ENCODE measurements at regions not wholly inside any gene's neighbourhood (a gene's known extent, or its start where the extent isn't known, plus 50 kb on each side); places are given as distances from the start of the nearest gene placed in this dataset.

DNA sequence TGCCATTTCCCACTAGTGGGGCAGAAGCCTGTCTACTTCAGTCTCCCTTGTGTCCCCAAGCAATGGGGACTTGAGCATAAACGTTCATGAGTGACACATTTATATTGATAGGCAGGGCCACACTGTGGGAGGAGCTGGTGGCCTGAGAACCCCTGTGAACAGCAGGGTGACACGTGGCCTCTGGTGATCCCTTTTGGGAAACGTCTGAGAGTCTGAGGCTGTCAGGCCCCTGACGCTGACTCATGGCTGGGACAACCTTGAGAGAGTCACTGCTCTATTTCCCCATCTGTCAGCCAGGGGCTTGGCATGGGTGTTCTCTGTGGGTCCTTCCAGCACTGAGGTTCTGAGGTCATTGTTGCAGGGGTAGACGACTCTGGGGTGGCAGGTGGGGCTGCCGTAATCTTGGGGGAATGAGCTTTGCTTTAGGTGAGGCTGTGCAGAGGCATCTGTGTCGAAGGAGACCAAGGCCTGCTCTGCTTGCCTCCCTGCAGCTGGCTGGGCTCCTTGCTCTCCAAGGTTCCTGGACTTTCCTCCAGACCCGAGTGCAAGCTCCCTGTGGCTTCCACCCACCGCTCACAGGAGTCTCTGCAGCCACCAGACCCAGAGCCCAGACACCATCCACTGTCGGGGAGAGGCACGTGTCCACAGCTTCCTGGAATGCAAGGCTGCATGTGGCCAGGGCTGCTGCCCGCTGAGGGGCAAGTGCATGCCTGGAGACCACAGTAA is 54.7 kb downstream of the SMIM38 start:
- H3K27ac Mint-ChIP-seq, result no peak overlapping the region
- peaks cover 6% of the 10 kb centered on the region for H3K27me3 Mint-ChIP-seq
- Histone ChIP-seq H3K4me1 (ENCODE audit: insufficient read depth, low read length) (peaks cover 4% of the 10 kb centered on the region), H3K27ac (ENCODE audit: low read depth in 1 of 2, low read length in 2 of 2) (no peak overlapping the region), H3K36me3 (ENCODE audit: insufficient read depth, low read length) (no peaks in the 10 kb centered on the region), H3K27me3 (ENCODE audit: control insufficient read depth in 1 of 2, insufficient read depth in 2 of 2, low read length in 2 of 2) (no peaks in the 10 kb centered on the region), H3K9me3 (ENCODE audit: control insufficient read depth in 1 of 2, insufficient read depth in 1 of 2, low read length in 2 of 2) (peaks cover 0 to 9% of the 10 kb centered on the region in 2 experiments), H3K4me3 (ENCODE audit: low read length) (no peak overlapping the region)
- H3K9me3 Mint-ChIP-seq, result no peaks in the 10 kb centered on the region
- H3K36me3 Mint-ChIP-seq (ENCODE audit: low read depth), result no peaks in the 10 kb centered on the region
- peak in 2 of 14 experiments; percentile 11 to 31 for DNase-seq
- H3K4me1 Mint-ChIP-seq (ENCODE audit: low read depth), result peaks cover 11% of the 10 kb centered on the region
- ATAC-seq (ENCODE audit: poor library complexity), result no peak
- CTCF ChIA-PET, result no interaction called here
- intact Hi-C loops (cut with DNase I, micrococcal nuclease), result loop anchor here in 1 of 2 experiments (5.0 kb wide), 1 partner anchor 108 kb away; no protein-coding TSS in a partner anchor
- POLR2A ChIA-PET, result no interaction called here
- TF ChIP-seq, protein P1, sequence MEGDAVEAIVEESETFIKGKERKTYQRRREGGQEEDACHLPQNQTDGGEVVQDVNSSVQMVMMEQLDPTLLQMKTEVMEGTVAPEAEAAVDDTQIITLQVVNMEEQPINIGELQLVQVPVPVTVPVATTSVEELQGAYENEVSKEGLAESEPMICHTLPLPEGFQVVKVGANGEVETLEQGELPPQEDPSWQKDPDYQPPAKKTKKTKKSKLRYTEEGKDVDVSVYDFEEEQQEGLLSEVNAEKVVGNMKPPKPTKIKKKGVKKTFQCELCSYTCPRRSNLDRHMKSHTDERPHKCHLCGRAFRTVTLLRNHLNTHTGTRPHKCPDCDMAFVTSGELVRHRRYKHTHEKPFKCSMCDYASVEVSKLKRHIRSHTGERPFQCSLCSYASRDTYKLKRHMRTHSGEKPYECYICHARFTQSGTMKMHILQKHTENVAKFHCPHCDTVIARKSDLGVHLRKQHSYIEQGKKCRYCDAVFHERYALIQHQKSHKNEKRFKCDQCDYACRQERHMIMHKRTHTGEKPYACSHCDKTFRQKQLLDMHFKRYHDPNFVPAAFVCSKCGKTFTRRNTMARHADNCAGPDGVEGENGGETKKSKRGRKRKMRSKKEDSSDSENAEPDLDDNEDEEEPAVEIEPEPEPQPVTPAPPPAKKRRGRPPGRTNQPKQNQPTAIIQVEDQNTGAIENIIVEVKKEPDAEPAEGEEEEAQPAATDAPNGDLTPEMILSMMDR (IDR thresholded peaks at IDR 0.05), result no peak
- H3K4me3 Mint-ChIP-seq, result no peak overlapping the region

DNA sequence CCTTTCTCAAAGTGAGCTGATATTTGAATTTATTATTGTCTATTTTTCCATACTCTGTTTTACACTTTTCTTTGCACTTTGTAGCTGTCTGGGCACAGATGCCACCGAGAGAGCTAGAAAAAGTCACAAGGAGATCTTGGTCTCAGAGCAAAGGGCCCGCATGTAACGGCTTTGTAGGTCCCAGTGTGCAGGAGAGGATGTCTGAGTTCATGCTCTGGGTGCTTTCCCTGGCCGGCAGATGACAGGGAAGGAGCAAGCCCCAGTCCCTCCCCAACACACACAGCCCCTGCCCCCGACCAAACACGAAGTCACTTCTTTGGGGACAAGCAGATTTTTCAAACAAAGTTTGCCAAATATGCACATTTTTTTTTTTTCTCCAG is 55.8 kb downstream of the SMIM38 start:
- ATAC-seq (ENCODE audit: poor library complexity) (no peak), DNase-seq (peak in 1 of 14 experiments; percentile 10)
- no peaks in the 10 kb centered on the region for H3K36me3 Mint-ChIP-seq (ENCODE audit: low read depth)
- peaks cover 6% of the 10 kb centered on the region for H3K27me3 Mint-ChIP-seq
- Histone ChIP-seq H3K4me3 (ENCODE audit: low read length) (no peak overlapping the region), H3K36me3 (ENCODE audit: insufficient read depth, low read length) (no peaks in the 10 kb centered on the region), H3K27ac (ENCODE audit: low read depth in 1 of 2, low read length in 2 of 2) (no peak overlapping the region), H3K9me3 (ENCODE audit: control insufficient read depth in 1 of 2, insufficient read depth in 1 of 2, low read length in 2 of 2) (peaks cover 0 to 9% of the 10 kb centered on the region in 2 experiments), H3K4me1 (ENCODE audit: insufficient read depth, low read length) (peaks cover 4% of the 10 kb centered on the region), H3K27me3 (ENCODE audit: control insufficient read depth in 1 of 2, insufficient read depth in 2 of 2, low read length in 2 of 2) (no peaks in the 10 kb centered on the region)
- no peaks in the 10 kb centered on the region for H3K9me3 Mint-ChIP-seq
- peaks cover 11% of the 10 kb centered on the region for H3K4me1 Mint-ChIP-seq (ENCODE audit: low read depth)
- H3K4me3 Mint-ChIP-seq, result no peak overlapping the region
- intact Hi-C loops (cut with DNase I, micrococcal nuclease), result loop anchor here in 1 of 2 experiments (5.0 kb wide), 1 partner anchor 109 kb away; no protein-coding TSS in a partner anchor
- POLR2A ChIA-PET, result no interaction called here
- TF ChIP-seq, protein P1 (IDR thresholded peaks at IDR 0.05), result no peak
- H3K27ac Mint-ChIP-seq, result no peak overlapping the region
- CTCF ChIA-PET, result no interaction called here

DNA sequence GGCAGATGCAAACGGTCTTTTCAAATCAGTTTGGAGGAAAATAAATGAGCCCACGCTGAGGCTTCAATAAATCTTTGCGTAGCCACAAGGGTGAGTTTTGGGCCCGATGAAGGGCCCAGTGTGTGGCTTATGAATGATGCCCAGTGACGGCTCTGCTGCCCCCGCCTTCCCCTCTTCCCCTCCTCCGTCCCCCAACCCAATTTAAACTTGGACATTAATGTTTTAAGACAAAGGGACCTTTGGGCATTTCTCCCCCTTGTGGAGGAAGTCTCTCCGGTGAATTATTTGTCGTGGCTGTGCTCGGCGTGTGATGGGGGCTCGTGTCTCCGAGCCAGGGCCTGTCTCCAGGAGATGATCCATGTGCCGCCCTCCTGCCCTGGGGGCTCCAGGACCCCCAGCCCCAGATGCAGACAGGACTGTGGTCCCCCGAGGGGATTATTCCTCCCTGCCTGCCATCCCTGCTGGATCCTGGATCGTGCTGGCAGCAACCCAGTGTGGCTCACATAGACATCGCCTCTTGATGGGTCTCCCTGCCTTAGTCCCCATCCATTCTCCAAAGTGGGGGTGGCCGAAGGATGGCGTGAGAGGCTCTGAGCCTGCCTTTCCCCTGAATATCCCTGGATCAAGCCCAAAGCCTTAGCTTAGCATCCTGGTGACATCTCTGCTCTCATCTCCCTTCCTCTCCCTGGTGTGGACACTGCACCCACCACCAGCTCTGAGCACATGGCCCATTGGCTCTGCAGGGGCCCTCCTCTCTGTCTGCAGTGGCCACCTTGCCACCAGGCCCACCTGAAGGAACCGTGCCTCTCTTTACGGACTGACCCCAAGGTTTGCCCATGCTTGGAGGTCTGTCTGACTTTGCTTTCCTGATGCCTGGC is 56.4 kb downstream of the SMIM38 start:
- ChIA-PET CTCF (no interaction called here), POLR2A (no interaction called here)
- no peaks in the 10 kb centered on the region for H3K9me3 Mint-ChIP-seq
- peaks cover 4% of the 10 kb centered on the region for H3K4me1 ChIP-seq (ENCODE audit: insufficient read depth, low read length)
- peaks cover 11% of the 10 kb centered on the region for H3K4me1 Mint-ChIP-seq (ENCODE audit: low read depth)
- H3K9me3 ChIP-seq (ENCODE audit: control insufficient read depth in 1 of 2, insufficient read depth in 1 of 2, low read length in 2 of 2), result peaks cover 0 to 9% of the 10 kb centered on the region in 2 experiments
- no peak overlapping the region for H3K4me3 Mint-ChIP-seq
- no peak overlapping the region for H3K27ac Mint-ChIP-seq
- DNase-seq (peak in 1 of 14 experiments; percentile 17), ATAC-seq (ENCODE audit: poor library complexity) (no peak)
- no peak overlapping the region for H3K4me3 ChIP-seq (ENCODE audit: low read length)
- no peaks in the 10 kb centered on the region for H3K27me3 ChIP-seq (ENCODE audit: control insufficient read depth in 1 of 2, insufficient read depth in 2 of 2, low read length in 2 of 2)
- no peaks in the 10 kb centered on the region for H3K36me3 ChIP-seq (ENCODE audit: insufficient read depth, low read length)
- H3K27ac ChIP-seq (ENCODE audit: low read depth in 1 of 2, low read length in 2 of 2), result no peak overlapping the region
- TF ChIP-seq, protein P1 (IDR thresholded peaks at IDR 0.05), result peak; percentile 18
- peaks cover 6% of the 10 kb centered on the region for H3K27me3 Mint-ChIP-seq
- no peaks in the 10 kb centered on the region for H3K36me3 Mint-ChIP-seq (ENCODE audit: low read depth)
- intact Hi-C loops (cut with DNase I, micrococcal nuclease), result loop anchor here (2.0 to 5.0 kb wide), 2 partner anchors 110 to 111 kb away; no protein-coding TSS in a partner anchor
